Stimulated activated CD4-positive, alpha-beta T cell treated with anti-CD3 and anti-CD28 coated beads, Interleukin-1b, Interleukin-23, amount 100 ng/mL, for 4 hours (primary cell): ENCODE measurements at regions not wholly inside any gene's neighbourhood (a gene's known extent, or its start where the extent isn't known, plus 50 kb on each side); places are given as distances from the start of the nearest gene placed in this dataset.
A peak's percentile ranks its signal among the peaks of the same experiment; 100 is the strongest.

ENCODE experiments used
- DNase-seq, 2 donors: peaks; one replicate each; pipeline ENCODE4 v3.0.0-alpha.2; 2020; ENCODE audit warnings: low read depth in 2 of 2

GRCh38 chr21:25422610-25423608, 184.4 kb downstream of the MRPL39 start:
- no peak for DNase-seq

- DNase-seq, result peak in 1 of 2 donors; percentile 57
These were observed 185.8 kb downstream of the MRPL39 start for GRCh38 chr21:25421321-25422028.

- no peak for DNase-seq
These were observed 186.4 kb downstream of the MRPL39 start for GRCh38 chr21:25420831-25421230.

- no peak for DNase-seq
These were observed 190.6 kb downstream of the MRPL39 start for GRCh38 chr21:25416669-25417068.

DNA sequence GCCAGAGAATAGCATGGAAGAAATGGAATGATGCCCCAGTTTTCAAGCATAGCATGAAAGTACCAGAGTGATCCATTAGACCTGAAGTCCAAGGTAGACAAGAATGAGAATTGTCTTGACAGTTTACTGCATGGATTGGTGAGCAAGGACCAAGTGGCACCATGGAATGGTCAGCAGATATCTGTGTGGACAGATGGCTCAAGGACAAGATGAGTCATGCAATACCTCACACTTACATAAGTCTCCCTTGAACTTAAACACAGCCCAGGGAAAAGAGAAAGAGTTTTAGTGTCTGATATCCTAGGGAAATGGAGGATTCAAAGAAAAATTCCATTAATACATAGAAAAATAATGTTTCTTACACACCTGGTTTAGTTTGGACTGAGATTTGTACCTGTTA, 195.2 kb downstream of the MRPL39 start:
- no peak for DNase-seq

DNA sequence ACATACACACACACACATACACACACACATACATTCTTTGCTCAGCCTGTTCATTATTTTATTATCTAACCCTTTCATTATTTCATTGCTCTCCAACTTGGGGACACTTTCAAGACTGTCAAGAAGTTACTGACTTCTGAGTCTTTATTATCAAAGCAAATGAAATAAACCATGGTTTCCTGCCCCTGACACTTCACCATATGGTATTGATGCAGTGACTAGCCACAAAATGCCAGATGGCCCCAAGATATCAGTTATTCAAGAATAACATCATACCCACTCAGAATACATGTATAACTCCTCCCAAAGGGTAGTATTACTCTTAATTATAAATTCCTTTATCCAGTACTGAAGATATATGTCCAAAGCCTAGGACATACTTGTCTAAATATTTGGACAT, 197.3 kb downstream of the MRPL39 start:
- DNase-seq, result no peak

GRCh38 chr21:25408666-25409065, 198.6 kb downstream of the MRPL39 start:
- DNase-seq, result no peak

- DNase-seq, result no peak
These were observed 200.2 kb downstream of the MRPL39 start for GRCh38 chr21:25406887-25407579.

DNA sequence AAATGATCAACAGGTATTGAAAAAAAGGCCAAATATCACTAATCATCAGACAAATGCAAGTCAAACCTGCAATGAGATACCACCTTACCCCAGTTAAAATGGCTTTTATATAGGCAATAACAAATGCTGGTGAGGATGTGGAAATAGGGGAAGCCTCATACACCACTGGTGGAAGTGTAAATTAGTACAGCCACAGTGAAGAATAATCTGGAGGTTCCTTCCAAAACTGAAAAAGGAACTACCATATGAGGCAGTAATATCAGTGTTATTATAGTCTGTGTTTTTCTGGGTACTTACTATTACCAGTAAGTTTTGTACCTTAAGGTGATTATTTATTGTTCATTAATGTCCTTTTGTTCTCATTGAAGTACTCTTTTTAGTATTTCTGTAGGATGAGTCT, 201.3 kb downstream of the MRPL39 start:
- no peak for DNase-seq

- no peak for DNase-seq
These were observed 204.9 kb downstream of the MRPL39 start for GRCh38 chr21:25402134-25402961.

DNA sequence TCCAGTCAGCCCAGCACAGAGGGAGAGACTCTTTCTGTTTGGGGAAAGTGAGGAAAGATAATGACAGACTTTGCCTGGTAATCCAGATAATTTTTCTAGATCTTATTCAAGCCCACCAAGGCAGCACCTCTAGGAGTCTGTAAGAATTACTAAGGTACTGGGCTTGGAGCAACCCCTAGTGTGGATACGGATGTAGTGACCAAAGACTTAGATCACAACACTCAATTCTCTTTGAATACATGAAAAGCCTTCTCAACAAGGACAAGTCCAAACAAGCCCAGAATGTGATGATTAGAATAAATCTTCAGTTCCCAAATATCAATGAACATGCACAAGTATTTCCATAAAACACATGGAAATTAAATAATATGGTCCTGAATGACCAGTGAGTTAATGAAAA, 206.9 kb downstream of the MRPL39 start:
- no peak for DNase-seq

DNA sequence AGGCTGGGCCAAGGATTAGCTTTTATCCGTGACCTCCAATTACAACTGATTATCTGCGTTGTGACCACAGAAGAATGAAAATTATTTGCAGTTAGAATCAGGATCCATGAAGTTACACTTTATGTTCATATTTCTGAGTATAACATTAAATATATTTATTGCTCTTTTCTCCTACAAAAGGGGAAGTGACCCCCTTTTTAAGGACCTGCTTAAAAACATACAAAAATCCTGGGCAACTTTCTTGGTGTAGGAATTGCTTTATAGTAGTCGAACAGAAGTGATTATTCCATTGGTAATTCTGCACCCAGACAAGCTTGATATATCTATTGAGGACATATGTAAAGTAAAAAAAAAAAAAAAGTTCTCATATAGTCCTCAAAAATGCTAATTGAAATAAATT, 208.7 kb downstream of the MRPL39 start:
- no peak for DNase-seq

GRCh38 chr21:25396135-25396711, 211.1 kb downstream of the MRPL39 start:
- DNase-seq, result peak; percentile 22 to 50

GRCh38 chr21:25391777-25392176, 215.5 kb downstream of the MRPL39 start:
- DNase-seq, result no peak

- no peak for DNase-seq
These were observed 216.6 kb downstream of the MRPL39 start for GRCh38 chr21:25390701-25391100.

GRCh38 chr21:25387665-25388064, 219.6 kb downstream of the MRPL39 start:
- no peak for DNase-seq

GRCh38 chr21:25385911-25386474, 221.3 kb downstream of the MRPL39 start:
- DNase-seq, result no peak

- no peak for DNase-seq
These were observed 221.9 kb downstream of the MRPL39 start for GRCh38 chr21:25385341-25385740.

GRCh38 chr21:25384782-25385181, 222.5 kb downstream of the MRPL39 start:
- DNase-seq, result no peak

- DNase-seq, result no peak
These were observed 223.7 kb downstream of the MRPL39 start for GRCh38 chr21:25383545-25383944.
